ENCODE measurements at regions not wholly inside any gene's neighbourhood (a gene's known extent, or its start where the extent isn't known, plus 50 kb on each side); places are given as distances from the start of the nearest gene placed in this dataset.
A peak's percentile ranks its signal among the peaks of the same experiment; 100 is the strongest.
"Not testable (repeated sequence)": the region's sequence is repeated elsewhere in the genome, so short reads cannot be mapped to it uniquely, and the experiment has no call there.

GRCh38 chr17:21517538-21518293, 141.6 kb downstream of the KCNJ12 start:
- DNase-seq, result no peak

- DNase-seq, result no peak
These were observed 146.7 kb downstream of the KCNJ12 start for GRCh38 chr17:21522755-21523336.

- DNase-seq, result no peak
These were observed 147.5 kb downstream of the KCNJ12 start for GRCh38 chr17:21523497-21524210.

GRCh38 chr17:21524211-21524591, 148.0 kb downstream of the KCNJ12 start:
- no peak for DNase-seq

GRCh38 chr17:21525464-21526130, 149.4 kb downstream of the KCNJ12 start:
- no peak for DNase-seq

GRCh38 chr17:21528031-21528695, 152.0 kb downstream of the KCNJ12 start:
- no peak for DNase-seq

- DNase-seq, result no peak
These were observed 154.2 kb downstream of the KCNJ12 start for GRCh38 chr17:21530311-21530710.

GRCh38 chr17:21530841-21531240, 154.7 kb downstream of the KCNJ12 start:
- no peak for DNase-seq

- DNase-seq, result no peak
These were observed 156.7 kb downstream of the KCNJ12 start for GRCh38 chr17:21532763-21533385.

- DNase-seq, result no peak
These were observed 156.5 kb upstream of the KCNJ18 start for GRCh38 chr17:21535686-21536375.

GRCh38 chr17:21537302-21537701, 155.0 kb upstream of the KCNJ18 start:
- DNase-seq, result no peak

GRCh38 chr17:21538615-21539014, 153.7 kb upstream of the KCNJ18 start:
- no peak for DNase-seq

GRCh38 chr17:21539146-21539545, 153.2 kb upstream of the KCNJ18 start:
- DNase-seq, result no peak

GRCh38 chr17:21540502-21540901, 151.8 kb upstream of the KCNJ18 start:
- no peak for DNase-seq

GRCh38 chr17:21542070-21542469, 150.3 kb upstream of the KCNJ18 start:
- DNase-seq, result no peak

- no peak for DNase-seq
These were observed 149.3 kb upstream of the KCNJ18 start for GRCh38 chr17:21542991-21543390.

- DNase-seq, result no peak
These were observed 147.3 kb upstream of the KCNJ18 start for GRCh38 chr17:21545064-21545463.

GRCh38 chr17:21548236-21548635, 144.1 kb upstream of the KCNJ18 start:
- DNase-seq, result no peak

- no peak for DNase-seq
These were observed 143.1 kb upstream of the KCNJ18 start for GRCh38 chr17:21549107-21549687.

GRCh38 chr17:21550031-21550430, 142.3 kb upstream of the KCNJ18 start:
- not testable (repeated sequence) for DNase-seq

- DNase-seq, result peak; percentile 80
These were observed 141.0 kb upstream of the KCNJ18 start for GRCh38 chr17:21551081-21551881.
